SK-N-SH treated with all-trans-retinoic acid at 6 μM for 48 hours (cell line): ENCODE measurements at regions not wholly inside any gene's neighbourhood (a gene's known extent, or its start where the extent isn't known, plus 50 kb on each side); places are given as distances from the start of the nearest gene placed in this dataset.

Experiments
- ATAC-seq: fragments of 200-7000 bp; cut with Tn5 transposase; 3 replicates; pipeline ENCODE4 v1.9.1; 2020; ENCODE audit warnings: mild to moderate bottlenecking, moderate library complexity
- ARNTL ChIP-seq: fragments of 450-650 bp; formaldehyde crosslinking; IDR thresholded peaks from 2 replicates; pipeline ENCODE4 v1.5.0; 2020; ENCODE audit warnings: low read depth, mild to moderate bottlenecking, moderate library complexity, borderline replicate concordance
- BACH2 ChIP-seq: fragments of 250-450 bp; sonication (Bioruptor Pico); IDR thresholded peaks from 2 replicates; pipeline ENCODE4 v1.9.0; 2021; ENCODE audit warnings: mild to moderate bottlenecking, borderline replicate concordance
- CSDC2 ChIP-seq: fragments of 250-450 bp; sonication (Bioruptor Pico); IDR thresholded peaks from 2 replicates; pipeline ENCODE4 v1.5.0; 2020; ENCODE audit warnings: mild to moderate bottlenecking, moderate library complexity
- GLIS3 ChIP-seq: fragments of 250-450 bp; sonication (Bioruptor Pico); IDR thresholded peaks from 2 replicates; pipeline ENCODE4 v1.5.0; 2020; ENCODE audit warnings: mild to moderate bottlenecking, moderate library complexity
- ISL1 ChIP-seq: fragments of 250-450 bp; sonication (Bioruptor Pico); IDR thresholded peaks from 2 replicates; pipeline ENCODE4 v2.1.2; 2022; ENCODE audit warnings: mild to moderate bottlenecking, moderate library complexity
- OSR1 ChIP-seq: fragments of 250-450 bp; sonication (Bioruptor Pico); IDR thresholded peaks from 2 replicates; pipeline ENCODE4 v1.8.0; 2022; ENCODE audit warnings: moderate library complexity, mild to moderate bottlenecking, inconsistent platforms
- PPARA ChIP-seq: fragments of 250-450 bp; sonication (Bioruptor Pico); IDR thresholded peaks from 2 replicates; pipeline ENCODE4 v1.5.0; 2020; ENCODE audit warnings: mild to moderate bottlenecking, borderline replicate concordance
- RARB ChIP-seq: fragments of 250-450 bp; sonication (Bioruptor Pico); IDR thresholded peaks from 2 replicates; pipeline ENCODE4 v1.8.0; 2021; ENCODE audit warnings: mild to moderate bottlenecking, moderate library complexity
- SNAI2 ChIP-seq: fragments of 250-450 bp; sonication (Bioruptor Pico); IDR thresholded peaks from 2 replicates; pipeline ENCODE4 v1.5.0; 2020; ENCODE audit warnings: mild to moderate bottlenecking, moderate library complexity
- TCF4 ChIP-seq: fragments of 250-450 bp; sonication (Bioruptor Pico); IDR thresholded peaks from 2 replicates; pipeline ENCODE4 v1.8.0; 2021; ENCODE audit warnings: mild to moderate bottlenecking, moderate library complexity, borderline replicate concordance
- TOX ChIP-seq: fragments of 250-450 bp; sonication (Bioruptor Pico); IDR thresholded peaks from 2 replicates; pipeline ENCODE4 v1.8.0; 2021; ENCODE audit warnings: mild to moderate bottlenecking, moderate library complexity, borderline replicate concordance
- ZC3H10 ChIP-seq: fragments of 250-450 bp; sonication (Bioruptor Pico); IDR thresholded peaks from 2 replicates; pipeline ENCODE4 v1.5.1; 2021; ENCODE audit warnings: mild to moderate bottlenecking, moderate library complexity
- ZFP3 ChIP-seq: fragments of 250-450 bp; sonication (Bioruptor Pico); IDR thresholded peaks from 2 replicates; pipeline ENCODE4 v1.5.0; 2020; ENCODE audit warnings: mild to moderate bottlenecking, moderate library complexity
- ZNF70 ChIP-seq: fragments of 450-650 bp; formaldehyde crosslinking; IDR thresholded peaks from 2 replicates; pipeline ENCODE4 v1.5.0; 2020; ENCODE audit warnings: mild to moderate bottlenecking, moderate library complexity
- ZNF8 ChIP-seq: fragments of 450-650 bp; formaldehyde crosslinking; IDR thresholded peaks from 2 replicates; pipeline ENCODE4 v1.5.0; 2020; ENCODE audit warnings: mild to moderate bottlenecking, moderate library complexity
- TF ChIP-seq, protein P1 (sequence below): fragments of 250-450 bp; sonication (Bioruptor Pico); IDR thresholded peaks from 2 replicates; pipeline ENCODE4 v1.5.1; 2021; ENCODE audit warnings: mild to moderate bottlenecking, moderate library complexity
- TF ChIP-seq, protein P2 (sequence below): fragments of 250-450 bp; sonication (Bioruptor Pico); IDR thresholded peaks from 2 replicates; pipeline ENCODE4 v1.8.0; 2021; ENCODE audit warnings: low read depth, mild to moderate bottlenecking, moderate library complexity, borderline replicate concordance
- TF ChIP-seq, protein P3 (sequence below): fragments of 250-450 bp; sonication (Bioruptor Pico); IDR thresholded peaks from 2 replicates; pipeline ENCODE4 v1.5.1; 2020; ENCODE audit warnings: low read depth, mild to moderate bottlenecking, moderate library complexity
- TF ChIP-seq, protein P4 (sequence below): fragments of 250-450 bp; sonication (Bioruptor Pico); IDR thresholded peaks from 2 replicates; pipeline ENCODE4 v1.8.0; 2020; ENCODE audit warnings: mild to moderate bottlenecking, moderate library complexity, borderline replicate concordance
- TF ChIP-seq, protein P5 (sequence below): fragments of 250-450 bp; sonication (Bioruptor Pico); IDR thresholded peaks from 2 replicates; pipeline ENCODE4 v1.5.0; 2020; ENCODE audit warnings: mild to moderate bottlenecking, moderate library complexity

DNA sequence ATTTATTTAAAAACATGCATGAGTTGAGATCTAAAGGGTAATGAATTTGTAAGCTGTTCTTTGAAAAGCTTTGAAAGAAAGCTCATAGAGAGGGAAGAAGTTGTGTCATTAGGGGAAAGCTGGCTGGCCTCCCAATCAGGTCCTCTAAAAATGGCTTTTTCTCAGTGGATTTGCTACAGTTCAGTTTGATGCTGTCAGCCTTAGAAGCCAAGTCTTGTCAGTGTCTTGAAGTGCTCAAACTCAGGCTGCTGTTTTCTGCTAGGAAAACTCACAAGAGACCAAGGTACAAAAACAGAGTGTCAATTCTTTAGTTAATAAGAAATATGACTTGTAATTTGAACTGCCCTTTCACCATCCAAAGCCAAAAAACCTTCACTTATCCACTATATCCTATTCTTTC is 243.8 kb downstream of the OTOL1 start (continued):
- TF ChIP-seq, protein P1, sequence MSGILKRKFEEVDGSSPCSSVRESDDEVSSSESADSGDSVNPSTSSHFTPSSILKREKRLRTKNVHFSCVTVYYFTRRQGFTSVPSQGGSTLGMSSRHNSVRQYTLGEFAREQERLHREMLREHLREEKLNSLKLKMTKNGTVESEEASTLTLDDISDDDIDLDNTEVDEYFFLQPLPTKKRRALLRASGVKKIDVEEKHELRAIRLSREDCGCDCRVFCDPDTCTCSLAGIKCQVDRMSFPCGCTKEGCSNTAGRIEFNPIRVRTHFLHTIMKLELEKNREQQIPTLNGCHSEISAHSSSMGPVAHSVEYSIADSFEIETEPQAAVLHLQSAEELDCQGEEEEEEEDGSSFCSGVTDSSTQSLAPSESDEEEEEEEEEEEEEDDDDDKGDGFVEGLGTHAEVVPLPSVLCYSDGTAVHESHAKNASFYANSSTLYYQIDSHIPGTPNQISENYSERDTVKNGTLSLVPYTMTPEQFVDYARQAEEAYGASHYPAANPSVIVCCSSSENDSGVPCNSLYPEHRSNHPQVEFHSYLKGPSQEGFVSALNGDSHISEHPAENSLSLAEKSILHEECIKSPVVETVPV (CRISPR knock-in tag), result no peak
- TF ChIP-seq ZFP3 (no peak), ZC3H10 (CRISPR knock-in tag) (no peak), CSDC2 (no peak)
- TF ChIP-seq, protein P2, sequence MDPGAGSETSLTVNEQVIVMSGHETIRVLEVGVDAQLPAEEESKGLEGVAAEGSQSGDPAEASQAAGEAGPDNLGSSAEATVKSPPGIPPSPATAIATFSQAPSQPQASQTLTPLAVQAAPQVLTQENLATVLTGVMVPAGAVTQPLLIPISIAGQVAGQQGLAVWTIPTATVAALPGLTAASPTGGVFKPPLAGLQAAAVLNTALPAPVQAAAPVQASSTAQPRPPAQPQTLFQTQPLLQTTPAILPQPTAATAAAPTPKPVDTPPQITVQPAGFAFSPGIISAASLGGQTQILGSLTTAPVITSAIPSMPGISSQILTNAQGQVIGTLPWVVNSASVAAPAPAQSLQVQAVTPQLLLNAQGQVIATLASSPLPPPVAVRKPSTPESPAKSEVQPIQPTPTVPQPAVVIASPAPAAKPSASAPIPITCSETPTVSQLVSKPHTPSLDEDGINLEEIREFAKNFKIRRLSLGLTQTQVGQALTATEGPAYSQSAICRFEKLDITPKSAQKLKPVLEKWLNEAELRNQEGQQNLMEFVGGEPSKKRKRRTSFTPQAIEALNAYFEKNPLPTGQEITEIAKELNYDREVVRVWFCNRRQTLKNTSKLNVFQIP (CRISPR knock-in tag), result no peak
- TF ChIP-seq, protein P3, sequence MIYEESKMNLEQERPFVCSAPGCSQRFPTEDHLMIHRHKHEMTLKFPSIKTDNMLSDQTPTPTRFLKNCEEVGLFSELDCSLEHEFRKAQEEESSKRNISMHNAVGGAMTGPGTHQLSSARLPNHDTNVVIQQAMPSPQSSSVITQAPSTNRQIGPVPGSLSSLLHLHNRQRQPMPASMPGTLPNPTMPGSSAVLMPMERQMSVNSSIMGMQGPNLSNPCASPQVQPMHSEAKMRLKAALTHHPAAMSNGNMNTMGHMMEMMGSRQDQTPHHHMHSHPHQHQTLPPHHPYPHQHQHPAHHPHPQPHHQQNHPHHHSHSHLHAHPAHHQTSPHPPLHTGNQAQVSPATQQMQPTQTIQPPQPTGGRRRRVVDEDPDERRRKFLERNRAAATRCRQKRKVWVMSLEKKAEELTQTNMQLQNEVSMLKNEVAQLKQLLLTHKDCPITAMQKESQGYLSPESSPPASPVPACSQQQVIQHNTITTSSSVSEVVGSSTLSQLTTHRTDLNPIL, result no peak

DNA sequence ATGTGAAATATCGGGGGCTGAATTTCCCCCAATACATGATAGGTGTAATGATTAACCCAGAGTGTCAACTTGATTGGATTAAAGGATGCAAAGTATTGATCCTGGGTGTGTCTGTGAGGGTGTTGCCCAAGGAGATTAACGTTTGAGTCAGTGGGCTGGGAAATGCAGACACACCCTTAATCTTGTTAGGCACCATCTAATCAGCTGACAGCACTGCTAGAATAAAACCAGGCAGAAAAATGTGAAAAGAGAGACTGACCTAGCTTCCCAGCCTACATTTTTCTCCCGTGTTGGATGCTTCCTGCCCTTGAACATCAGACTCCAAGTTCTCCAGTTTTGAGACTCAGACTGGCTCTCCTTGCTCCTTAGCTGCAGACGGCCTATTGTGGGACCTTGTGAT is 247.8 kb downstream of the OTOL1 start:
- TF ChIP-seq OSR1 (no peak), BACH2 (CRISPR knock-in tag) (no peak), TOX (CRISPR knock-in tag) (no peak), ZC3H10 (CRISPR knock-in tag) (no peak), CSDC2 (no peak), ARNTL (CRISPR knock-in tag) (no peak), PPARA (no peak), ISL1 (CRISPR knock-in tag) (no peak), SNAI2 (CRISPR knock-in tag) (no peak), ZNF70 (CRISPR knock-in tag) (no peak), GLIS3 (CRISPR knock-in tag) (no peak), ZNF8 (CRISPR knock-in tag) (no peak)
- TF ChIP-seq, protein P4, sequence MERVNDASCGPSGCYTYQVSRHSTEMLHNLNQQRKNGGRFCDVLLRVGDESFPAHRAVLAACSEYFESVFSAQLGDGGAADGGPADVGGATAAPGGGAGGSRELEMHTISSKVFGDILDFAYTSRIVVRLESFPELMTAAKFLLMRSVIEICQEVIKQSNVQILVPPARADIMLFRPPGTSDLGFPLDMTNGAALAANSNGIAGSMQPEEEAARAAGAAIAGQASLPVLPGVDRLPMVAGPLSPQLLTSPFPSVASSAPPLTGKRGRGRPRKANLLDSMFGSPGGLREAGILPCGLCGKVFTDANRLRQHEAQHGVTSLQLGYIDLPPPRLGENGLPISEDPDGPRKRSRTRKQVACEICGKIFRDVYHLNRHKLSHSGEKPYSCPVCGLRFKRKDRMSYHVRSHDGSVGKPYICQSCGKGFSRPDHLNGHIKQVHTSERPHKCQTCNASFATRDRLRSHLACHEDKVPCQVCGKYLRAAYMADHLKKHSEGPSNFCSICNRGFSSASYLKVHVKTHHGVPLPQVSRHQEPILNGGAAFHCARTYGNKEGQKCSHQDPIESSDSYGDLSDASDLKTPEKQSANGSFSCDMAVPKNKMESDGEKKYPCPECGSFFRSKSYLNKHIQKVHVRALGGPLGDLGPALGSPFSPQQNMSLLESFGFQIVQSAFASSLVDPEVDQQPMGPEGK (CRISPR knock-in tag), result no peak
- TF ChIP-seq, protein P5, sequence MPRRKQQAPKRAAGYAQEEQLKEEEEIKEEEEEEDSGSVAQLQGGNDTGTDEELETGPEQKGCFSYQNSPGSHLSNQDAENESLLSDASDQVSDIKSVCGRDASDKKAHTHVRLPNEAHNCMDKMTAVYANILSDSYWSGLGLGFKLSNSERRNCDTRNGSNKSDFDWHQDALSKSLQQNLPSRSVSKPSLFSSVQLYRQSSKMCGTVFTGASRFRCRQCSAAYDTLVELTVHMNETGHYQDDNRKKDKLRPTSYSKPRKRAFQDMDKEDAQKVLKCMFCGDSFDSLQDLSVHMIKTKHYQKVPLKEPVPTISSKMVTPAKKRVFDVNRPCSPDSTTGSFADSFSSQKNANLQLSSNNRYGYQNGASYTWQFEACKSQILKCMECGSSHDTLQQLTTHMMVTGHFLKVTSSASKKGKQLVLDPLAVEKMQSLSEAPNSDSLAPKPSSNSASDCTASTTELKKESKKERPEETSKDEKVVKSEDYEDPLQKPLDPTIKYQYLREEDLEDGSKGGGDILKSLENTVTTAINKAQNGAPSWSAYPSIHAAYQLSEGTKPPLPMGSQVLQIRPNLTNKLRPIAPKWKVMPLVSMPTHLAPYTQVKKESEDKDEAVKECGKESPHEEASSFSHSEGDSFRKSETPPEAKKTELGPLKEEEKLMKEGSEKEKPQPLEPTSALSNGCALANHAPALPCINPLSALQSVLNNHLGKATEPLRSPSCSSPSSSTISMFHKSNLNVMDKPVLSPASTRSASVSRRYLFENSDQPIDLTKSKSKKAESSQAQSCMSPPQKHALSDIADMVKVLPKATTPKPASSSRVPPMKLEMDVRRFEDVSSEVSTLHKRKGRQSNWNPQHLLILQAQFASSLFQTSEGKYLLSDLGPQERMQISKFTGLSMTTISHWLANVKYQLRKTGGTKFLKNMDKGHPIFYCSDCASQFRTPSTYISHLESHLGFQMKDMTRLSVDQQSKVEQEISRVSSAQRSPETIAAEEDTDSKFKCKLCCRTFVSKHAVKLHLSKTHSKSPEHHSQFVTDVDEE, result no peak
- ATAC-seq, result no peak

DNA sequence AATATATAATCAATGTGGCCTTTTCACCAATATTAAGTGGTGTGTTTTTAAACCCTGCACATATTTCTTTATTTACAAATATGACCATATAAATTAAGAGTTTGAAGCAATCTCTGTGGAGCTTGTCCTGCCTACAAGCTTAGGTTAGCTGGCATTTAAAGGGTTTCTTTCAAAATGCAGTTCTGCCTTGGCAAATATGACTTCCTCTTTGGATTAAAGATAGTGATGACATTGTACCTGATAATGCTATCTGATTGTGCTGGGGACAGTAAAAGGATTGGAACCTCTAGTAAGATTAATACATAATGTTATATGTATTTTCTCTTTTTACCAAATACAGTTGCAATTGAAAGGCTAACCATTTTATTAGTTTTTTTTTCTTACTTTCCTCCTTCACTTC is 249.1 kb downstream of the OTOL1 start:
- TF ChIP-seq ZC3H10 (CRISPR knock-in tag) (no peak), BACH2 (CRISPR knock-in tag) (no peak), CSDC2 (no peak), GLIS3 (CRISPR knock-in tag) (no peak)
- TF ChIP-seq, all 23 proteins: peak for 0
- no peak for ATAC-seq

DNA sequence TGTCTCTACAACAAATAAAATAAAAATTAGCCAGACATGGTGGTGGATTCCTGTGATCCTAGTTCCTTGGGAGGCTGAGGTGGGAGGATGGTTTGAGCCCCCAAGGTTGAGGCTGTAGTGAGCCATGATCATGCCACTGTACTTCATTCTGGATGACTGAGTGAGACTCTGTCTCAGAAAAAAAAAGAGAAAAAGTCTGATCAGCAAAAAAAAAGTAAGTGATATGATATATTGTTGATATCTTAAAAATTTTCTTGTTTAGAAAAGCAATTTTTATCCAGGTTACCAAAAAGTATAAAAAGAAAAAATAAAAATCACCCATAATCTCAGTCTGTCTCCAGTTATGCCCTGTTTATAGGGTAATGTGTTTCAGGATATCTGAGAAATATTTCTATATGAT is 251.4 kb downstream of the OTOL1 start:
- TF ChIP-seq CSDC2 (no peak), SNAI2 (CRISPR knock-in tag) (no peak), OSR1 (no peak), TCF4 (CRISPR knock-in tag) (no peak), RARB (CRISPR knock-in tag) (no peak), ZC3H10 (CRISPR knock-in tag) (no peak), ARNTL (CRISPR knock-in tag) (no peak), TOX (CRISPR knock-in tag) (no peak)
- no peak for ATAC-seq
